HEK293 (cell line): ENCODE measurements at regions not wholly inside any gene's neighbourhood (a gene's known extent, or its start where the extent isn't known, plus 50 kb on each side); places are given as distances from the start of the nearest gene placed in this dataset.

Experiments used
- CTCF ChIP-seq: fragments of 450-650 bp; formaldehyde crosslinking; IDR thresholded peaks from 2 replicates; pipeline ENCODE4 v1.5.1; 2016; ENCODE audit warnings: missing biosample characterization, missing genetic modification characterization
- ZBTB26 ChIP-seq: fragments of 450-650 bp; formaldehyde crosslinking; optimal IDR thresholded peaks from 2 replicates; pipeline ENCODE3; 2016; ENCODE audit warnings: missing biosample characterization, mild to moderate bottlenecking, missing genetic modification characterization
- ZBTB49 ChIP-seq: fragments of 450-650 bp; formaldehyde crosslinking; IDR thresholded peaks from 2 replicates; pipeline ENCODE4 v1.5.1; 2016; ENCODE audit warnings: missing biosample characterization, missing genetic modification characterization, low read depth
- ZNF121 ChIP-seq: fragments of 450-650 bp; formaldehyde crosslinking; IDR thresholded peaks from 2 replicates; pipeline ENCODE4 v1.5.1; 2016; ENCODE audit warnings: missing biosample characterization, missing genetic modification characterization
- ZNF324 ChIP-seq: fragments of 450-650 bp; formaldehyde crosslinking; IDR thresholded peaks from 2 replicates; pipeline ENCODE4 v1.5.1; 2016; ENCODE audit warnings: missing biosample characterization, missing genetic modification characterization

GRCh38 chr5:83000922-83001321 is 76.3 kb downstream of the TMEM167A start:
- no peak for TF ChIP-seq CTCF (tag by site-specific recombination)
- TF ChIP-seq ZBTB49 (tag by site-specific recombination), result no peak
- TF ChIP-seq ZBTB26, result no peak
- TF ChIP-seq ZNF324, result no peak
- TF ChIP-seq ZNF121 (tag by site-specific recombination), result no peak
